C4-2B (cell line): ENCODE measurements at regions not wholly inside any gene's neighbourhood (a gene's known extent, or its start where the extent isn't known, plus 50 kb on each side); places are given as distances from the start of the nearest gene placed in this dataset.

ENCODE experiments used
- H3K27ac ChIP-seq: fragments of 450-650 bp; 2 replicates; pipeline ENCODE4 v1.5.1; 2017
- ZFX ChIP-seq: fragments of 450-650 bp; IDR thresholded peaks from 2 replicates; pipeline ENCODE4 v1.6.1; 2017
- TF ChIP-seq, protein P1 (sequence below): fragments of 450-650 bp; conservative IDR thresholded peaks from 2 replicates; pipeline ENCODE4 v1.5.1; 2017; ENCODE audit warnings: mild to moderate bottlenecking

DNA sequence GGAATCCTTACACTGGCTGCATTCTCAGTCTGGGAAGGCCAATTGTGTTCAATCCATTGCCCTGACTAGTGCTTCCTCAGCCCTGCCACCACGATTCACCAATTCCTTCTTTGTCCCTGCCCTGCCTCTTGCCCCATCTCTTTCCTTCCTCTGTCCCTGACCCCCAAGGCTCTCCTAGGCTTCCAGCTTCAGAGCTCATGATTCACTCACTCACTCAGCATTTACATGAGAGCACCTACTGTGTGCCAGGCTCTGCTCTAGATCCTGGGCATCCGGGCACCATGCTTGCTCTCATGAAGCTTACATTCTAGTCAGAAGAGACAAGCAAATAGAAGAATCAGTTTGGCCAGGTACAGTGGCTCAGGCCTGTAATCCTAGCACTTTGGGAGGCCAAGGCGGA is 489.5 kb upstream of the JARID2 start:
- no peak overlapping the region for H3K27ac ChIP-seq
- TF ChIP-seq ZFX = no peak
- TF ChIP-seq, protein P1, sequence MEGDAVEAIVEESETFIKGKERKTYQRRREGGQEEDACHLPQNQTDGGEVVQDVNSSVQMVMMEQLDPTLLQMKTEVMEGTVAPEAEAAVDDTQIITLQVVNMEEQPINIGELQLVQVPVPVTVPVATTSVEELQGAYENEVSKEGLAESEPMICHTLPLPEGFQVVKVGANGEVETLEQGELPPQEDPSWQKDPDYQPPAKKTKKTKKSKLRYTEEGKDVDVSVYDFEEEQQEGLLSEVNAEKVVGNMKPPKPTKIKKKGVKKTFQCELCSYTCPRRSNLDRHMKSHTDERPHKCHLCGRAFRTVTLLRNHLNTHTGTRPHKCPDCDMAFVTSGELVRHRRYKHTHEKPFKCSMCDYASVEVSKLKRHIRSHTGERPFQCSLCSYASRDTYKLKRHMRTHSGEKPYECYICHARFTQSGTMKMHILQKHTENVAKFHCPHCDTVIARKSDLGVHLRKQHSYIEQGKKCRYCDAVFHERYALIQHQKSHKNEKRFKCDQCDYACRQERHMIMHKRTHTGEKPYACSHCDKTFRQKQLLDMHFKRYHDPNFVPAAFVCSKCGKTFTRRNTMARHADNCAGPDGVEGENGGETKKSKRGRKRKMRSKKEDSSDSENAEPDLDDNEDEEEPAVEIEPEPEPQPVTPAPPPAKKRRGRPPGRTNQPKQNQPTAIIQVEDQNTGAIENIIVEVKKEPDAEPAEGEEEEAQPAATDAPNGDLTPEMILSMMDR = no peak

DNA sequence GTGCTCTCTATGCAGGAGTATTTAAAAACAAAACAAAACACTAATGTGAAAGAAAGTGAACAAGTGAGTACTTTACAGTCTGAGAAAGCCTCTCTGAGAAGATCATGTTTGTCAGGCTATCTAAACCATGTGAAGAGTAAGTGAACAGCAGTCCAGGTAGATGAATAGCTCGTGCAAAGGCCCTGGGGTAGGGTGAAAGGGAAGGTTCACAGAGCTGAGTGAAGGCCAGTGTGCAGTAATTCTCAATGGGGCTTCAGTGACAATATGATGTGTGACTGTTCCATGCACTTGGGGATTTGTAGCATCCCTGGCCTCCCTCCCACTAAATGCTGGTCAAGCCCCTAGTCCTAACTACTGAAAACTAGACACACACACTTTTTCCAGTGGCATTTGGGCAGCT is 488.9 kb upstream of the JARID2 start:
- TF ChIP-seq ZFX = no peak
- TF ChIP-seq, protein P1 = no peak
- no peak overlapping the region for H3K27ac ChIP-seq

DNA sequence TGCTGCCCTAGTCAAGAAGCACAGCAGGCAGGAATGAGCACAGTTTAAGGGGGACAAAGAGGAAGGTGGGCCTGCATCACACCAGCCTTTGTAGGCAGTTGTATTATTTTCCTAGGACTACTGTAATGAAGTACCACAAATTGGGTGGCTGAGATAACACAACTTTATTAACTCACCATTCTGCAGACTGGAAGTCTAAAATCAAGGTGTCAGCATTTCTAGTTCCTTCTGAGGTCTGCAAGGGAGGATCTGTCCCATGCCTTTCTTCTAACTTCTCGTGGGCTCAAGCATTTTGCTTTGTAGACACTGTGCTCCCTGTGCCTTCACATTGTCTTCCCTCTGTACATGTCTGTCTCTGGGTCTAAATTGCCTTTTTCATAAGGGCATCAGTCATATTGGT is 488.5 kb upstream of the JARID2 start:
- TF ChIP-seq, protein P1 = no peak
- no peak for TF ChIP-seq ZFX
- H3K27ac ChIP-seq = no peak overlapping the region

DNA sequence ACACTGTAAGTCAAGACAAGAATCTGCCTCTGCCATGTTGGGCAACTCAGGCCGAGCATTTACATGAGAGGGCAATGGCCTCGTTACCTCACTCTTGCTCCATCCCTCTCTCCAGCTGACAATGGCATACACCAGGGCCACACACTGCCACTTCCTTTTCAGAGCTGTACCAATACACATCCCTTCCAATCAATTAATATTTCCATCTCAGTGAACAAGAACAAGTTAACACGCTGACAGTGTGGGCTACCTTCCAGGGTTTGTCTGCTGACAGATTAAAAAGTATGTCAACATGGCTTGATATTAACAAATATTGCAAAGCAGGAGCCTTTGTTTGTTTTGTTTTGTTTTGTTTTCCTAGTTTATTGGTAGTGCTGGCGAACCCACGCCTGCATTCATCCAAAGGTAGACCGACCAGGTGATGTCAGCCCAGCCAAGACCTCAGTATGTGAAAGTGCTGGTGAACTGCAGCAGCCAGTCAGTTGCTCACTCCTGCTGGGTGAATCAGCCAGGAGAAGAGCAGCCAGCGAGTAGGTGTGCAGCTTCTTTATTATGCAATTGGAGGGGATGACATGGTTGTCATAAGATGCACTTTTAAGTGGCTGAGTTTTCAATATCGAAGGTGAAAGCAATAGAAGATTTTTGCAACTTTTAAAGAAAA is 487.3 kb upstream of the JARID2 start:
- peak overlapping the region; percentile 59 for H3K27ac ChIP-seq
- TF ChIP-seq ZFX = no peak
- TF ChIP-seq, protein P1 = no peak

DNA sequence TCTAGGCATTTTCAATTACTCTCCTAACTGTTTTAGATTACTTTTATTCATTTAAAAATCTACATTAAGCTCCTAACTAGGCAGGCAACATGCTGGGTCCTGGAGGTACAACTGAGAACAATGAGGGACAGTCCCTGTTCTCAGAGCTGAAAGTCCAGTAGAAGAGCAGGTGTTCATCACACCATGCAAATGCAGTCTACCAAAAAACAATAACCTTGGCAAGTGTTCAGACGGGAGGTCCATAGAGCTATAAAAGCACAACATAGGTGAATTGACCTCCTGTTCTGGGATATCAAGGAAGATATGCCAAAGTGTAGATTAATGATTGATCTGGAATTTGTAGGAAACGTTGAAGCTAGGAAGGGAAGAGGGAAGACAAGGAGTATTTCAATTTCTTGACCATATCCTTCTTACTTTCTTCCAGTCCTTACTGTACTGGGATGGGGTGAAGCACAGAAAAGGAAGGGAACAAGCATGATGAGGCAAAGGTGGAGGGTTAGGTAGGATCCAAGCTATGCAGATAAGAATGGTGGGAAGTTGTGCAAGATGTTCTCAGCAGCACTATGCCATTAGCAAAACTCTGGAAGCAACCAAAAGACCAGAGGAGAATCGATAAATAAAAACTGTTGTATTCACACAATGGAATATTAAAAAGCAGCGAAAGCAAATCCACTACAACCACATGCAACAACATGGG is 485.7 kb upstream of the JARID2 start:
- H3K27ac ChIP-seq = no peak overlapping the region; the same call in 1 of the 2 replicates
- no peak for TF ChIP-seq ZFX
- TF ChIP-seq, protein P1 = no peak

DNA sequence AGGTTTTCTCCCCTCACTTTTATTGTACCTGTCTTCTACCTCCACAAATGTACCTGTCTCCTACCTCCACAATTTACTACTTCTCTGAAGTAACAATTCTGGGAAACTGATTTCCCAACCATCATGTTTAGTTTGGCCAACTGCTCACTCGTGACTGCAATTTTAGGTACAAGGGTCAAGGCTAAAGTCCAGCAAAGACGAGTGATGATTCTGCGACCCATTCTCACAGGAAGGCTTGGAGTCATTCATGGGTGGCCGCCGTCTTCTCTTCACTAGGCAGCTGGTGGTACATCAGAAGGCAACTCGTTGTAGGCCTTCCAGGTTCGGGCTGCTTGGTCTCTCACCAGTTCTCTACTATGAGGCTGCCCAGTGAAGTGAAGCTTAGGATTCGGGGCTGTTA is 483.8 kb upstream of the JARID2 start:
- TF ChIP-seq, protein P1 = no peak
- TF ChIP-seq ZFX = no peak
- H3K27ac ChIP-seq = no peak overlapping the region

DNA sequence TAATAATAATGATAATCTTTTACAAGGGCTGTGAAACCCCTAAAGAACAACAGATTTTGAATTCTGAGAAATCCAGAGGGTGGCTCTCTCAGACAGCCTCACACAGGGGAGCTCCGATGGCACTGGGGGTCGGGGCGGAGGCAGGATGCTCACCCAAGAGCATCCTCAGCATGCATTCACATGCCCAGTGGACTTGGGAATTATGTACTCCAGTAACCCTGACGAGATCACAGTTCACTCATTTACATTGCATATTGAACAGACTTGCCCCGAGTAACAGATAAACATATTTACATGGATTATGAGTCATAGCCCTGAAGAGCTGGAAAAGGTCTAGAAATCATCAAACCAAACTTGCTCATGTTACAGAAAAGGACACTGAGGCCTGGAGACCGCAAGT is 482.7 kb upstream of the JARID2 start:
- no peak for TF ChIP-seq ZFX
- TF ChIP-seq, protein P1 = no peak
- H3K27ac ChIP-seq = no peak overlapping the region
